Muscle of arm (tissue), 1 donor: ENCODE measurements at regions not wholly inside any gene's neighbourhood (a gene's known extent, or its start where the extent isn't known, plus 50 kb on each side); places are given as distances from the start of the nearest gene placed in this dataset.

ENCODE experiments used
- DNase-seq: peaks from one replicate; pipeline ENCODE4 v3.0.0-alpha.2; 2013

DNA sequence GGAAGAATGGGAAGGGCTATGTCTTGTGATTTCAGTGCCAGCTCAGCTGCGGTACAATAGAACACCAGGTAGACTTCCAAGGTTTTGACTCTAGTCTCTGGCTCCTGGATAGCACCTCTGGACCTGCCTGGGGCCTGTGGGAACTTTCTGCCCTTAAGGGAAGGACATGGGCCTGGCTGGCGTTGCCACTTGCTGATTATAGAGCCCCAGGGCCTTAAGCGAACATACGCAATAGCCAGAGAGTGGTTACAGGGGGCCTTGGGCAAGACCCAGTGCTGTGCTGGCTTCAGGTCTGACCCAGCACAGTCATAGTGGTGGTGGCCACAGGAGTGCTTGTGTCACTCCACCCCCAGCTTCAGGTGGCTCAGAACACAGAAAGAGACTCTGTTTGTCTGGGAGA lies 131.1 kb upstream of the COL21A1 start:
- no peak for DNase-seq

DNA sequence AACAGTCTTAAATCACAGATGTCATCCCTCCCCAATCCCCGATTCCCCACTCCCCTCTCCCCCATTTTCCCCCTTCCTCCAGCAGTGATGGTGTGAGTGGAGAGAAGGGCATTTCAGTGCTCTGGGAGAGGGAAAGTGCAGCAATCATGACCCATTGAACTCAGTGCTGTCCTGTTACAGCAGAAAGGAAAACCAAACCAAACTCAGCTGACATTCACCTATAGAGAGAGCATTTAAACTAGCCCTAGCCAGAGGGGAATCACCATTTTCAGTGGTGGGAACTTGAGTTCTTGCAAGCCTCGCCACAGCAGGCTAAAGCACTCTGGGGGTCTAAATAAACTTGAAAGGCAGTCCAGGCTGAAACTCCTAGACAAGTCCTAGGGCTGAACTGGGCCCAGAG lies 129.9 kb upstream of the COL21A1 start:
- DNase-seq = no peak

DNA sequence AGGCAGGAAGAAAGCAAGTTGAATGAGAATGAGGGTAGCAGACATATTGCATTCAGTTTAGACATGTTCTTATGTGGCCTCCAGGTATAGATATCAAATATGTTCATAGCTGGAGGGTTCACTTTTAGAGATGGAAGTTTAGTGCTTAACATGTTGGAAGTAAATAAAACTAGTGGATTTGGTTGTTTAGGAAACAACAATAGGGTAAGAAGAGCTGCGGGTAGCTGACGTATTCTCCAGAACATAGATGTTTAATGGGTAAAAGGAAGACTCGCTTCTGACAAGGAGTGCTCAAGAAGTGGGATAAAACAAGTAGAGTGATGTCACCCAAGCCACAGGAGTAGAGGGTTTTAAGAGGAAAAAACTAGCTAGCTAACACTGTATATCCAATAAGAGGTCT lies 128.4 kb upstream of the COL21A1 start:
- DNase-seq = no peak

DNA sequence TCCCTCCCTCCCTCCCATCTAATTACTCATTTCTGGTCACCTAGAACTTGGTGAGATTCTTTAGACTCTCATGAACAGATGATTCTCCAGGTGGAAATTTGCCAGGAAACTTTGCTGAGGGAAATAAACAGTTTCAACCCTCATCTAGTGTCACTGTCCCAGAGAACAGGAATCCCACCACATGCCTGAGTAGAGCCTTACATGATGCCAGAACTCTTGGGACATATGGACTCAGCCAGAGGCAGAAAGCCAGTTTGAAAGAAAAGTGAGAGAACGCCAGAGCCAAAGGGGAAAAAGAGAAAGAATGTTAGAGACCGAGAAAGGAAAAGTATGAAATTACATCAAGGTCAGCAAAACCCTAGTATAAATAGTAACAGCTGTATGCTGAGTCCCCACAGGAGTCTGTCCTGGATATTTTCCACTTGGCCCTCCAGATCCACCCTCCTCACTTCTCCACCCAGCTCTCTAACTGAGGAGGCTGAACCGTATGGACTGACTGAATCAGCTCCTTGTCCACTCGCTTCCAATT lies 127.5 kb upstream of the COL21A1 start:
- DNase-seq = peak; percentile 94

DNA sequence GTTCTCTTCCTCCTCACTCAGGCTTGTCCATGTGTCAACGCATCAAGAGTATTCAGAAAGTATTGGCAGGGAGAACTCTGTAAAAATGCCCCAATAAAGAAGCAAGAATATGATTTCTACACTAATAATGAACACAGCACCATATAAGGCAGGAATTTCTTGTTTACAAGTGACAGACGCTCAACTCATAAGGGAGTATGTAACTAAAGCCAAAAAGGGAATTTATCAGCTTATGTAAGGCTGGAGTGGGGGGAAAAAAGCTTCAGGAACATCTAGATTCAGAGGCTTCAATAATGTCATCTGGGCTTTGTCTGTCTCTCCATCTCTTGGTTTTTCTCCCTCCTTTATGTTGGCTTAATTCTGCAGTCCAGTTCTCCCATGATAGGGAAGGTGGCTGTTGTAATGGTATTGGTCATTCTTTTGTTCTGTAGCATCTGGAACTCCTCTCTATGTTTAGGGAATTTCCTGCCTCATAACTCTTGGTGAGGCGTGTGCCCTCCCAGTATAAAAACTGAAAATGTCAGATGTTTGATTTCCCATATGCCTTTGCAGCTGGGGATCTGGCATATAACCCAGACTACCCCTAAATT lies 125.1 kb upstream of the COL21A1 start:
- DNase-seq = peak; percentile 31

DNA sequence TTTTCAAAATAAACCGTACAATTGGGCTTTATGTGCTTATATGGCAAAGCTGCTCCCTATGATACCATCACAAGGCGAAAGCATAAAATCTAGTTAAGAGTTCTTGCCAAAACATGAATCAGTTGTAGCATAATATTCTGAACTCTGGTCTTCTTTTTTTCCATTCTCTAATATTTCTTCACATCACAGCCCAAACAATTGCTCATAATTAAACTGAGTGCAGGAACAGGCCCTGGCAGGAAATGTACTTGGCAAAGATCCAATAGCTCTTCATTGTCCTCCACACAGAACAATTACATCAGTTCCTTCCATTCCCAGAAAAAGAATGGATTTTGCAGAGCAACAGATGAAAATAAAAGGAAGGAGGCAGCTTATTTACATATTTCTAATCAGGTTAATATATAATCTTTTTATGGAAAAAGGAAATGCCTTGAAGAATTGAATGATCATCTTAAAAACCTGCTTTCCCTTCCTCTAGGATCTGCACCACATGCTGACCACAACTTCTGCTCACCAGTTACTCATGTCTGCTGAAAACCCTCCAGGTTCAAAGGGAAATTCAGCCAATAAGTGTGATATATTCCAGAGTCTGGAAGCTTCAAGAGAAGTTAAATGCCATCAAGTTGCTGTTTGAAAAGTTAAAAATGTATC lies 123.3 kb upstream of the COL21A1 start:
- DNase-seq = peak; percentile 92

DNA sequence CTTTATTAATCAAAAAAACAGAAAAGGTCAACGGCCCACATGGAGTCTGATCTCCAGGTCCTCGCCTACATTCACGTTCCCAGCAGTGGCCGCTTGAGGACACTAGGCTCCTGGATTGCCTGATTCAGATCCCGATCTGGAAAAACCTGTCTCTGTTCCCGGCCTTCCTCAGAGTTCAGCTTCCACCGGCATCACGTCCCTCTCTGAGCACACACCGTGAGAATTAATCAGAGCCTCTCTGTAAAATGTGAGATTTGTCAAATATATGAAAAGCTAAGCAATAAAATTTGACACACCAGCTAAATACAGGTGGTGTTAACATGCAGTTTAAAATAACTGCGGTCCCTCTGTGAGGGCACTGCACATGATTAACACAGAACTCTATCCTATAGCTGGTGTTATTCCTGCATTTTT lies 122.8 kb upstream of the COL21A1 start:
- peak; percentile 86 for DNase-seq

DNA sequence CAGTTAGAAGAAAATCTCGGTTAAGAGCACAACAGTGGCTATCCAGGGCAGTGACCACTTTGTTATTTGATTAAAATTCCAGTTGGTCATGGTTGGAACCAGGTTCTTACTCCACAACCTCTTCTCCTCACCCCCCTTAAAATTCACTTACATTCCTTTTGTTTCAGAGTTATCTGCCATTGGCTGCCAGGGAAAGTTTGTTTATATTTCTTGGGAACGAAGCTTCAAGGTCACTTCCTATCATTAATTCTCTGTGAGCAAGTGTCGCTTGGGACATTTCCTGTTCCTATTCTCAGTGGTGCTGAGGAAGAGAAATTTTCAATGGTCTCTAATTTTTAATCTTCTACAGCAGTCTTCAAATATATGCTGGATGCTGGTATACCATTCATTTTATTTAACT lies 121.1 kb upstream of the COL21A1 start:
- DNase-seq = no peak

DNA sequence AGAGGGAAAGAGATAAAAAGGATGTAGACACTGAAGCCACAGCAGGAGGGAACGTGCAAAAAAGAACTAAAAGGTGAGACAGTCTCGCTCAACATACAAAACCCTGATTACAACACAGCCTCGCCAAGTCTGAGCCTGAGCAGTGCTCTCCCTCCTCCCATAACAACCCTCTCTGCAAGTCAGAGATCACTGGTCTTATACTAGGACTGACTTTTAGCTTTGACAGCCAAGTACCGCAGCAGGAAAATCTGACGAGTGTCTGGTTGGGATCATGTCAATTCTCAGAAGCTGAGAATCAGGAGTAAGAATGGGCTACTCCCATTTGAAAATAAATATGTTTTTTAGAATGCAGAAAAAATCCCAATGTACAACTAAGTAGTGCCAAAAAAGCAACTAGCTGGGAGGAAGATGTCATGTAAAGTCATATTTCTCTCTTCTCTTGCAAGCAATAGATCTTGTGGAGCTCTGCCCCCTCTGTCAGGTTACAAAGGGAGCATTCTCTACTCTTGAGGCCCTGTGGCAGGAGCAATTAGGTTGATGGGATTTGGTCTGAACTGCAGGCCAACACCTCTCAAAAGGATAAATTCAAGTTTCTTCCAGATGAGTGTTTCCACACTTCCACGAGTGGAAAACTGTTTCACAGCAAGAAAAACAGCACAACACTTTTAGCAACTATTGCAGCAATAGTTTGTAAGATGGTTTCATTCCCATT lies 118.9 kb upstream of the COL21A1 start:
- peak; percentile 82 for DNase-seq

DNA sequence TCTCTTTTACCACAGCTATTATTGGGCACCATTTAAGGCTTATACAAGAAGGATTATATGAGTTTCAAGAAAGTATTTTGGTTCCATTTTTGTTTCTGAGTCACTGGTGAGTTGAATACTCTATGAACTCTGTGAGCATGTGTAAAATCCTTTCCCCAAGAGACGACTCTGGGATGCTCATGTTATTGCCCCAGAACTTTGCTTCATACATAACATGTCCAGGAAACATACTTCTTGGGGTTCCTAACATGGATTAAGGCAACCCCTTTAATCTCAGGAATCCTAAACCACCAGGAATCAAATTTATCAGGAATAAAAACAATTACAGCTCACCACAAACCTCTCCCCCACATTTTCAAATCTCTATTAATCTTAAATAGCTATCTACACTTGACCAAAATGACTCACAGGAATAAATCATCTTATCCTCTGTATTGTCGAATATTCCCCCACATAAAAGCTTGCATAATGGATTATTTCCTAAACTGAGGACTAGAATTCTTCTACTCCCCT lies 117.5 kb upstream of the COL21A1 start:
- no peak for DNase-seq

DNA sequence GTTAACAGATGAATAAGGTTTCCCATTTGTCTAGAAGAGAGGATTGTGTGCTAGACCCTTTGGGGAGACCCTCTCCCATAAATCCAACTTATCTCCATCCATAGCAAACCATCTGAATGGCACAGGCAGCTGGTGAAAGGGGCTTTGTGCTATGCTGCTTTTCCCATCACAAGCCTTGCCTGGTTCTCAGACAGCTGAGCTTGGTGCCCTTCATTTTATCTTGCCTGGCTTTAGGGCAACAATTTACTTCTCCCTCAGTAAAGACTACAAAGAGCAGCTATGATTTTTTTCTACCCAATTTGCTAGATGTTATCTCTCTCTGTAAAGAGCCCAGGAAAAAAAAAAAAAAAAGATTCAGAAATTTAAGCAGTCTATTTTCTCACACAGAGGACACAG lies 117.0 kb upstream of the COL21A1 start:
- DNase-seq = no peak

DNA sequence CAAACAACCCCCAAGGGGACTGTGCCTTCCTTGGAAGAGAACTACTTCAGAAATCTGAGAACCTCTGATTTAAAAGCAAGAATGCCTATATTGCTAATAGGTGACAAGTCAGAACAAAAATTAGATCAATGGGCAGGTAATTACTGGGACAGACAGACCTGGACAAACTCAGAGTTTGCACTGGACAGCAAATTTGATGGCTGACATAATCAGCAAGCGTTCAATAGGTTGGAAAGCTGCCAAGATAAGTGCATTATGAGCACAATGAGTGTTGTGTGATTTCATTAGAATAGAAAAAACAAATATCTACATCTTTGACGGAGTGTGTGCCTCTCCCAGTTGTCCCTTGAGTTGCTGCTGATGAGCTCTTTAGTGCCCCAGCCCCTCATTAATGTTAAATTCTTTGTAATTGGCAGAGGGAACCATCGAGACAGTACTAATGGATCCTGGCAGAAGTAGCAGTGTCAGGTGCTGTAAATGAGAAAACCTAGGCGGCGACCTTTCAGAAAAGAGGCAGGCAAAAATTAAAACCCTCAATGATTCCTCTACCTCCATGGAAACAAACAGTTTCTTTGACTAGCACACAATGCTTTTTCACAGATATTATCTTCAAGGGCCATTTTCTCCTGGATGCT lies 116.5 kb upstream of the COL21A1 start:
- DNase-seq = no peak

DNA sequence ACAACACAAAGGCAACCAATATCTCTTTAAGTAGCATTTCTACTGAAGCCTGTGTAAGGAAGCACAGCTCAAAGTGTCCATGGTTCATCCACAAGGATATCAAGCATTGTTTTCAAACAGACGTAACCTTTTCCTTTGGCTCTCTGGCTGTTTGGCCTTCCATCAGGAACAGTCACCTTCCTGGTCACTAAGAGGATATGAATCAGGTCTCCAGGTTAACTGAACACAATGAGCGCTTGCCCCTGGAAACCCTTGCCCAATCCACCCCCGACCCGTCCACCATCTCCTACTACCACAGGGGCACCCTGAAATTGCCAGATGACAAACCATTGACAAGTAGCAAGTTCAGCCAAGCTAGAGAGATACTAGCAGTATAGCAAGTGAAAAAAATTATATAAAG lies 114.4 kb upstream of the COL21A1 start:
- no peak for DNase-seq

DNA sequence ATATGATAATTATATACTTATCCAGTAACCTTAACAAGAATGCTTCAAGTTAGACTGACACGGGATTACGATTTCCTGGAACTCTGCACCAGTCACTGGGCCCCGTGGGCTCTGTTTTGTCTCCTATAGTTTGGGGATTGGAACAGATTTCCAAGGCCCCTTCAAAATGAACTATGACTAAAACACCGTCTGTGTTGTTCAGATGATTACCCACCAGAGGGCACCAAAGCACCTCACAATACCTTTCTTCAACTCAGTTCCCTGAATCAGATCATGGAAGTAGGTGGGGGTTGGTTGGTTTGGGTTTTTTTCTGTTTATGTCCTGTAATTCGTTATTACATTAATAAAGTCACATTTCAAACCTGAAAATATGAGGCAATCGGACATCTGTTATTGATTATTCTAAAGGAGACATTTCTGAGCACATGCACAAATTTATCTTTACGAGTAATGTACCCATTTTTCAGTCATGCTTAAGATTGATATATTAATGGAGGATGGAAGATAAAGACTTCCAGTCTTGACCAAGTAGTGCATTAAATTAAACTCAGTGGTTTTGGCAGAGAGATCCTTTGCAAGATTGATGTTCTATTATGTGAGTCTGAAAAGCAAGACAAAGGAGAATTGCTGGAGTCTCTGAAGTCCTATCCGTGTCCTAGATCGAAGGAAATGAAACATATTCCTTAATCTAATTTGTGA lies 112.0 kb upstream of the COL21A1 start:
- DNase-seq = peak; percentile 80

DNA sequence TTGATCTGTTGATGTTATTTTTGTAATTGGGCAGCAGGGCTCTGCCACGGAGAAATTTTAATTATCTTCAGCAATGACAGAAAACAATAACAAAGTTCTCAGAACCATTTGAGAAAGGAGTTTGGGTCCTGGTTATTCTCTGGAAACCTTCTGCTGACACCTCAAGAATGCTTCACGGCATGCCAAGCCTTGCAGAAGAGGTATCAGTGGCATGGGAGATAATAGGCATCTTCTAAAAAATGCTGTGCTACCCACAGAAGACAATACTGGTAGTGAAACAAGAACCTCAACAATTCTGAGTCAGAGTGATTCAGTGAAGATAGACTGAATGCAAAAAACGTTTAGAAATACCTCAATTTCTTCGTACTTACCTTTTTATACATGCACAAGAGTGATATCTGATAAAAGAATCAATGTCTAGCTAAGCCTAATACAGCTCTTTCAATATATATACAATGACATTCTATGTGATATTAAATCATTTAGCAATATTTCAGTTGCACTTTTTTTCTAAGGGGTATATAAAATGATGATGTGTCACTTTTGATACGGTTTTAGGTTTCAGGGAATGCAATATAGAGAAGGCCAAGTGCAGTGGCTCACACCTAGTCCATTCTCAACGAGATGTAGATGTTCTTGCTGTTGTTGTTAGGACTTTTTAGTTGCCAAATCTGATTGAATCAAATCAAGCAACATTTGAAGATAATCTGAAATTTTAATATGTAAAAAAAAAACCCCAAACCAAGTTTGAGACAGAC lies 110.4 kb upstream of the COL21A1 start:
- no peak for DNase-seq

DNA sequence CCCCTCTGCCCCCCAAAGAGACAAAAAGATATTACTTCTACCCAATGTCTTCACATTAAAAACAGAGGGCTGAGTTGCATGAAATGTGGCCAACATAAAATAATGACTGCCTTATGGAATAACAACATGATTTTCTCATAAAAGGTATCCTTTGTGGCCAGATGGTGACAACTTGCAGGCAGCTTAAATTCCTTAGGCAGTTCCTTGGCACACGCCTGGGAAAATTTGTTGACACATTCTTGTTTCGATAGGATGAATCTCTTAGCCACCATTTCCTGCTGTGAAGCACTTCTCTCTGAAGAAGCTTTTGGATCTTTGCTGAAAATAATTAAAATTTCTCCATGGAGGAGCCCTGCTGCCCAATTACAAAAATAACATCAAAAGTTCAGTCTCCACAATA lies 109.0 kb upstream of the COL21A1 start:
- no peak for DNase-seq

DNA sequence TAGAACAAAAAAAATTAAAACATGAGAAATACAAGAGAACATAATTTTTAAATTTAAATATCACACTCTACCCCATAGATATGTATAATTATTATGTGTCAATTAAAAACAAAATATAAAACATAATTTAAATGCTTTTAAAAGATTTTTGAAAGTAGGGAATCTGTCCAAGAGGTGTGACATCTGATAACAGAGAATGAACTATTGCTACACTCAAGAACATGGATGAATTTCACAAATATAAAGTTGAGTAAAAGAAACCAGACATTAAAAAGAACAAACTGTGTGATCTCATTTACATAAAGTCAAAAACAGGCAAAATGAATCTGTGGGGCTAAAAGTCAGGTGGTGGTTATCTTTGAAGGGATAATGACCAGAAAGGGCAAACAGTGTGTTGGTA lies 106.5 kb upstream of the COL21A1 start:
- DNase-seq = no peak

DNA sequence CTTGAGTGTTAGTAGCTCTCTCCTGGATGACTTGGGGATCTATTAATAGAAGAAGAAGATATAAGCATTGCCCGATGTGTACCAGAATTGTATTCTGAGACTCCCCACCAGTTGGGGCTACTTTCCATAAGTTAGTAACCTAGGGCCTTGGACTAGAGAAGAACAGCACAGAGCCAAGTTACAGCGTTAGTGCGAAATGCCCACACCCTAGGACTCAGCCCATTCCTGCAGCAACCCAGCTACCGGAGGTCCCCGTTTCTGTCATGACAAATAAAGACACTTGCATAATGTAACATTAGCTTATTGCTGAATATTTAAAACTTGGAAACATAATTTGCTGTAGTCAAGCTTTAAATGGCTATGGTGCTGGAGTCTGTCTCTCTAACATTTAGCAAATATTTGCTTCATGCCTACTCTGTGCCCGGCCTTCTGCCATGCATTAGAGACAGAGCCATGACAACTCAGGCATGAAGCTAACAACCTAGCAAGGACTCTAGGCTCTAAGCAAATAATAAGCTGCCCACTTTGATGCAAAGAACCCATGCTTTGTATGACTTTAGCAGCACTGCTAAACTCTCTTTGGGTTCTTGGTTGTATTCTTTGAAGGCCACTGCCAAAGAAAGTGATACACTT lies 103.4 kb upstream of the COL21A1 start:
- no peak for DNase-seq

DNA sequence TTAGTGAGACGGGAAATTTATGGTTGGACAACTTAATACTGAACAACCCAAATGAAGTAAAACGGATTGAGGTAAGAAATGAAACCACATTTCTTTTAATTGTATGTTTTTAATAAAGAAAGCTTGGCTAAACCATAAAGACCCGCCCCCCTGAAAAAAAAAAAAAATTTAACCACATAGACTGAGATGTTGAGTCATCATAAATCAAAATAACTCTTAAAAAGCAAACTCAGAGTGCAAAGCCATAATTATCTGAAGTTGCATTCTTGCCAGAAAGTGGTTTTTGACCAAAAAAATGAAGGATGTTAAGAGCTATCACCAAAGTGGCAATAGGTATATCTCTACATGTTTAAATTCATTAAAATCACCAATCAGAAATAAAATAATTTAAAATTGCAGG lies 101.8 kb upstream of the COL21A1 start:
- no peak for DNase-seq

DNA sequence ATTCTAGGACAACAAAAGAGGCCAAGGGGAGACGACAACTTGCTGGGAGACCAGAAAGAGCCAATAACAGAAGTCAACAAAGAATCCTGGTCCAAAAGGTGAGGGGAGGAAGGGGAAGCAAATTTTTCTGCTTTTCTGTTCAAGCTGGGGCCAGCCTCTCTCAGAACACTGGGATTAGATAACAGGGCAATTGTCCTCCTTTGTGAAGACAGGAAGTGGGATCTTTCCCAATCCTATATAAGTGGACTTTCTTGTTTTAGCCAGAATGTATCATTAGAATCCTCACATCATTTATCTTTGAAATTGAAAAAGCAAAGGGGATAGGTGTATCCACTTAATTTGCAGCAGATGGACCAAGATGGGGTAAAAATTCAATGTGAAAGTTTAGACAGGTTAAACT lies 101.2 kb upstream of the COL21A1 start:
- no peak for DNase-seq

DNA sequence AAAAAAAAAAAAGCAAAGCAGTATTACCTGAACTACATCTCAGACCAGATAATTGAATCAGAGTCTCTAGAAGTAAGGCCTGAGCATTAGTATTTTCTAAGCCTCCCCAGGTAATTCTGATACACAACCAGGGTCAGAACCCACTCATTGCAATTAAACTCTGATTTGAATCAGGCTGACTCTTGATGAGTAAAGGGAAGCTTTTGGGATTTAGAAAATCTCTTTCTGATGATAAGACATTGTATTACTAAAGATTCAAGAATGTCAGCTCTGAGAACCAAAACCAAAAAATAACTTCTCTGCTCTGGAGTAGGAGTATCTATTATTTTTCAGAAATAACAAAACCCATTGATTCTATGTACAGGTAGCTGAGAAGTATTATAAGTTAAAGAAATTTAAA lies 100.1 kb upstream of the COL21A1 start:
- no peak for DNase-seq
